Right atrium auricular region (tissue), 2 donors: ENCODE measurements at regions not wholly inside any gene's neighbourhood (a gene's known extent, or its start where the extent isn't known, plus 50 kb on each side); places are given as distances from the start of the nearest gene placed in this dataset.

Experiments used
- DNase-seq: peaks from one replicate; pipeline ENCODE4 v3.0.0-alpha.2; 2019; ENCODE audit warnings: low spot score
- H3K27ac ChIP-seq, 2 donors: fragments of 200-600 bp; sonication (generic); 1 replicate in 1 of 2; 2 replicates in 1 of 2; pipeline ENCODE4 v1.5.1; 2016 to 2019
- H3K27me3 ChIP-seq, 2 donors: fragments of 200-600 bp; sonication (generic); one replicate each; pipeline versions ENCODE4 v1.5.1 to v1.6.0; 2017 to 2019
- H3K36me3 ChIP-seq: fragments of 200-600 bp; sonication (generic); one replicate; pipeline ENCODE4 v1.5.1; 2016
- H3K4me1 ChIP-seq, 2 donors: fragments of 200-600 bp; sonication (generic); one replicate each; pipeline versions ENCODE4 v1.5.1 to v1.6.0; 2017 to 2019
- H3K4me3 ChIP-seq, 2 donors: fragments of 200-600 bp; sonication (generic); 1 replicate in 1 of 2; 2 replicates in 1 of 2; pipeline ENCODE4 v1.5.1; 2017 to 2019; ENCODE audit warnings: mild to moderate bottlenecking in 1 of 2, moderate library complexity in 1 of 2
- H3K9me3 ChIP-seq, 2 donors: fragments of 200-600 bp; sonication (generic); one replicate each; pipeline ENCODE4 v1.5.1; 2019
- TF ChIP-seq, protein P1 (sequence below), 2 donors: fragments of 200-600 bp; sonication (generic); IDR thresholded peaks; one replicate each; pipeline ENCODE4 v1.5.1; 2019; ENCODE audit warnings: antibody characterized with exemption in 2 of 2

GRCh38 chr20:40499391-40499790, 189.6 kb downstream of the MAFB start:
- Histone ChIP-seq H3K27ac (no peak overlapping the region), H3K36me3 (no peaks in the 10 kb centered on the region), H3K9me3 (no peaks in the 10 kb centered on the region), H3K4me3 (no peak overlapping the region), H3K4me1 (no peaks in the 10 kb centered on the region), H3K27me3 (no peaks in the 10 kb centered on the region)
- TF ChIP-seq, protein P1, sequence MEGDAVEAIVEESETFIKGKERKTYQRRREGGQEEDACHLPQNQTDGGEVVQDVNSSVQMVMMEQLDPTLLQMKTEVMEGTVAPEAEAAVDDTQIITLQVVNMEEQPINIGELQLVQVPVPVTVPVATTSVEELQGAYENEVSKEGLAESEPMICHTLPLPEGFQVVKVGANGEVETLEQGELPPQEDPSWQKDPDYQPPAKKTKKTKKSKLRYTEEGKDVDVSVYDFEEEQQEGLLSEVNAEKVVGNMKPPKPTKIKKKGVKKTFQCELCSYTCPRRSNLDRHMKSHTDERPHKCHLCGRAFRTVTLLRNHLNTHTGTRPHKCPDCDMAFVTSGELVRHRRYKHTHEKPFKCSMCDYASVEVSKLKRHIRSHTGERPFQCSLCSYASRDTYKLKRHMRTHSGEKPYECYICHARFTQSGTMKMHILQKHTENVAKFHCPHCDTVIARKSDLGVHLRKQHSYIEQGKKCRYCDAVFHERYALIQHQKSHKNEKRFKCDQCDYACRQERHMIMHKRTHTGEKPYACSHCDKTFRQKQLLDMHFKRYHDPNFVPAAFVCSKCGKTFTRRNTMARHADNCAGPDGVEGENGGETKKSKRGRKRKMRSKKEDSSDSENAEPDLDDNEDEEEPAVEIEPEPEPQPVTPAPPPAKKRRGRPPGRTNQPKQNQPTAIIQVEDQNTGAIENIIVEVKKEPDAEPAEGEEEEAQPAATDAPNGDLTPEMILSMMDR (IDR thresholded peaks at IDR 0.05), result no peak
- DNase-seq, result no peak

DNA sequence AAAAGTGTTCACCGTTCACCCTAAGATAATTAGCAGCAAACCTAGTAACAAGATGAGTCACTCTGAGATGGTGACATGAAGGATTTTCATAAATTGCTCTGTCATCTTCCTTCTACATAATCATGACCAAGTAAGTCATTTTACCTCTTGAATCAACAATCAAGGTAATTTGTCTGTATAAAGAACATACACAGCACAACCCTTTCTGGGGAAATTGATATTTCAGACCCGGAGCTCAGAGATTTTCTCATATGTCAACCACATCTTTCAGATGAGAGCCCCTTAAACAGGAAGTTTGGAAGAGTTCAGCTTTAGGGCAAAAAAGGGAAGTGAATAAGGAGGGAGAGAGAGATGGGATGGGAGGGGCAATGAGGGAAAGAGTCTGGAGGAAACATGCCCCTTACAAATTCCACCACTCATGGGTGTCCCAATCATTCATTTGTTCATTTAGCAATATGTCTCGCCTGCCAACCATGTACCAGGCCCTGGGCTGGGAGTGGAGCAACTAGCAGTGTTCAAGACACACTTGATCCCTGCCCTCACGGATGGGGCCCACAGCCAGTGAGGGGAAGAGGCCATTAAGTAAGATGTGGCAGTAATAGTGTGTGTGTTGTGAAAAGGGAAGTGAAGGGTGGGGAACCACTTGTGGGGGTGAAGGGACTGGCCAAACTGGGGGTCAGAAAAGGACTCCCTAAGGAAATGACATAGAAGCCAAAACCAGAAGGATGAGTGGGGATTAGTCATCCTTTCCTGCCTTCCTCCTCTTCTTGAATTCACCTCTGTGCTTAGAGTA, 190.9 kb downstream of the MAFB start:
- Histone ChIP-seq H3K27me3 (no peaks in the 10 kb centered on the region), H3K4me3 (no peak overlapping the region), H3K4me1 (no peaks in the 10 kb centered on the region), H3K27ac (no peak overlapping the region), H3K9me3 (no peaks in the 10 kb centered on the region), H3K36me3 (no peaks in the 10 kb centered on the region)
- TF ChIP-seq, protein P1 (IDR thresholded peaks at IDR 0.05), result no peak
- DNase-seq, result peak; percentile 81

DNA sequence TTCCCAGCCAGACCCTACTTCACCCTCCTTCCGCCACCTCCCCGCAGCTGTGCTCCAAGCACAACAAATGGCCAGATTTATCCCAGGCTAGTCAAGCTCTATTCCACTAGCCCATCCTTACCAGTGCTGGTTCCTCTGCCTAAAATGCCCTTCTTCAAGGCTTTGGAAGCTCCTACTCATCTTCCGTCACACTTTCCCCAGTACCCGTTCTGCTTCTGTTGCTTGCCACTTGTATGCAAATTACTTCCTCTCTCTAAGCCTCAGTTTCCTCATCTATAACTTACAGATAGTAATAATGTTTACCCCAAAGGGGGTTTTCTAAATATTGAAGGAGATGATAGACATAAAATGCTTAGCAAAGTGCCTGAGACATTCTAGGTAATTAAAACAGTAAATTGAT, 193.1 kb downstream of the MAFB start:
- Histone ChIP-seq H3K27me3 (no peaks in the 10 kb centered on the region), H3K4me3 (no peak overlapping the region), H3K4me1 (no peaks in the 10 kb centered on the region), H3K27ac (no peak overlapping the region), H3K36me3 (no peaks in the 10 kb centered on the region), H3K9me3 (no peaks in the 10 kb centered on the region)
- no peak for DNase-seq
- TF ChIP-seq, protein P1 (IDR thresholded peaks at IDR 0.05), result no peak

DNA sequence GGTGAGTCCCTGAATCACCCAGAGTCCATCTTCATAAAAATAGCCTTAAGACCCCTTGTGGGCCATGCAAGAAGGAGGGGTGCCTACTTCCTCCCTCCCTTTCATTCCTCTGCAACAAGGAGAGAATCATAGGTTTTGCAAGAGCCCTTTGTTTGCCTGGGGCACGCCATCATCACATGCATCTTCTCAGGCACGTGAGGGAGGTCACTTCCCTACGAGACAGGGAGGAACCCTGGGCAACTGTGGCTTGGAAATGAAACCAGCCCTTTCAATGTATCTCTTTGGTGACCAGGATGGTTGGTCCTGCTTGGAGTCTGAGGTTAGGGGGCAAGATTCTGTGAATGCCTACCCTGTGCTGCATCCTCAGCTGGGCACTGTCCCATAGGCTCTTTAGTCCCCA, 194.8 kb downstream of the MAFB start:
- Histone ChIP-seq H3K27ac (peak overlapping the region in 1 of 2 donors; percentile 8), H3K4me3 (no peak overlapping the region), H3K36me3 (no peaks in the 10 kb centered on the region), H3K9me3 (no peaks in the 10 kb centered on the region), H3K27me3 (no peaks in the 10 kb centered on the region), H3K4me1 (no peaks in the 10 kb centered on the region)
- DNase-seq, result no peak
- TF ChIP-seq, protein P1 (IDR thresholded peaks at IDR 0.05), result no peak

DNA sequence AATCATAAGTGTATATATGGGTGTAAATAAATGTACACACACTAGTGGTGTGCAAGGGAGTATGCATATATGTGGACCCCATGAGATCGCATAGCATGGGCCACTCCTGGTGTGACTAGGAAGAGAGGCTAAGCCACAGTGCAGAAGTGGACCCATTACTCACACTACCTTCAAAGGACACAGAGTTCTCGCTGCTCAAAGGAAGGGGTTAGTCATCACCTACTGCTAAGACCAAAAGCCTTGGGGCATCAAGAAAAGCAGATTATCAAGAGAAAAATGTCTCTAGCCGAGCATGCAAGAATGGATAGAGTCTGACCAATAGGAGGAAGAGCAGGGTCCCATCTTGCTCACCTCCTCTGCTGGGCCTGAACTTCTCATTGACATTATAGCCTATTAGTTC, 195.5 kb downstream of the MAFB start:
- H3K4me3 ChIP-seq, result no peak overlapping the region
- H3K27ac ChIP-seq, result peak overlapping the region in 1 of 2 donors; percentile 8
- no peaks in the 10 kb centered on the region for H3K36me3 ChIP-seq
- no peak for DNase-seq
- TF ChIP-seq, protein P1 (IDR thresholded peaks at IDR 0.05), result no peak
- H3K4me1 ChIP-seq, result no peaks in the 10 kb centered on the region
- H3K27me3 ChIP-seq, result no peaks in the 10 kb centered on the region
- no peaks in the 10 kb centered on the region for H3K9me3 ChIP-seq

GRCh38 chr20:40493071-40493470, 196.0 kb downstream of the MAFB start:
- DNase-seq, result peak; percentile 81
- H3K27ac ChIP-seq, result no peak overlapping the region

More at GRCh38 chr20:40493071-40493470, 196.0 kb downstream of the MAFB start:
- Histone ChIP-seq H3K27me3 (no peaks in the 10 kb centered on the region), H3K9me3 (no peaks in the 10 kb centered on the region), H3K4me3 (no peak overlapping the region), H3K4me1 (no peaks in the 10 kb centered on the region), H3K36me3 (no peaks in the 10 kb centered on the region)
- TF ChIP-seq, protein P1 (IDR thresholded peaks at IDR 0.05), result no peak
